ENCODE measurements at regions not wholly inside any gene's neighbourhood (a gene's known extent, or its start where the extent isn't known, plus 50 kb on each side); places are given as distances from the start of the nearest gene placed in this dataset.

DNA sequence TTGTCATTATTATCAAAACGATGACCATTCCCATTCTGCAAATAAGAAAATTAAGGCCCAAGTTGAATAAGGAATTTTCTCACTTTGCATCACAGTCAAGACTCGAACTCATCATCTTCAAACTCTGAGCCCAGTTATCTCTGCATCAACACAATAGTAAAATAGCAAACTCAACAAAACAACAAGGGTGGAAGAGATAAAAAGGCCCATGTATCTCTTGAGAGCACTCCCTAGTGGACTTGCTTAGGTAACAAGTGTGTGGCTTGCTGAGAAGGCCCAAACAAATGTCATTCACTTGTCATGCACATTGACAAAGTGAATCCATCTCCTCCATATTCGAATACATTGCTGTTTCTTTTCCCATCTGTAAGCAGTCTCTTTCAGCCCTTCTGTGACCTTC is 412.0 kb upstream of the MAF start:
- TF ChIP-seq BACH2 (CRISPR knock-in tag; IDR thresholded peaks at IDR 0.05; ENCODE audit: borderline replicate concordance) (no peak), ZFP30 (CRISPR knock-in tag; IDR thresholded peaks at IDR 0.05) (no peak), ZNF8 (CRISPR knock-in tag; IDR thresholded peaks at IDR 0.05) (no peak), TOX (CRISPR knock-in tag; IDR thresholded peaks at IDR 0.05; ENCODE audit: borderline replicate concordance) (no peak), ZNF565 (CRISPR knock-in tag; conservative IDR thresholded peaks at IDR 0.05; ENCODE audit: low read depth) (no peak)
- TF ChIP-seq, protein P1, sequence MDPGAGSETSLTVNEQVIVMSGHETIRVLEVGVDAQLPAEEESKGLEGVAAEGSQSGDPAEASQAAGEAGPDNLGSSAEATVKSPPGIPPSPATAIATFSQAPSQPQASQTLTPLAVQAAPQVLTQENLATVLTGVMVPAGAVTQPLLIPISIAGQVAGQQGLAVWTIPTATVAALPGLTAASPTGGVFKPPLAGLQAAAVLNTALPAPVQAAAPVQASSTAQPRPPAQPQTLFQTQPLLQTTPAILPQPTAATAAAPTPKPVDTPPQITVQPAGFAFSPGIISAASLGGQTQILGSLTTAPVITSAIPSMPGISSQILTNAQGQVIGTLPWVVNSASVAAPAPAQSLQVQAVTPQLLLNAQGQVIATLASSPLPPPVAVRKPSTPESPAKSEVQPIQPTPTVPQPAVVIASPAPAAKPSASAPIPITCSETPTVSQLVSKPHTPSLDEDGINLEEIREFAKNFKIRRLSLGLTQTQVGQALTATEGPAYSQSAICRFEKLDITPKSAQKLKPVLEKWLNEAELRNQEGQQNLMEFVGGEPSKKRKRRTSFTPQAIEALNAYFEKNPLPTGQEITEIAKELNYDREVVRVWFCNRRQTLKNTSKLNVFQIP (CRISPR knock-in tag; IDR thresholded peaks at IDR 0.05; ENCODE audit: borderline replicate concordance, low read depth) = no peak
- TF ChIP-seq, protein P2, sequence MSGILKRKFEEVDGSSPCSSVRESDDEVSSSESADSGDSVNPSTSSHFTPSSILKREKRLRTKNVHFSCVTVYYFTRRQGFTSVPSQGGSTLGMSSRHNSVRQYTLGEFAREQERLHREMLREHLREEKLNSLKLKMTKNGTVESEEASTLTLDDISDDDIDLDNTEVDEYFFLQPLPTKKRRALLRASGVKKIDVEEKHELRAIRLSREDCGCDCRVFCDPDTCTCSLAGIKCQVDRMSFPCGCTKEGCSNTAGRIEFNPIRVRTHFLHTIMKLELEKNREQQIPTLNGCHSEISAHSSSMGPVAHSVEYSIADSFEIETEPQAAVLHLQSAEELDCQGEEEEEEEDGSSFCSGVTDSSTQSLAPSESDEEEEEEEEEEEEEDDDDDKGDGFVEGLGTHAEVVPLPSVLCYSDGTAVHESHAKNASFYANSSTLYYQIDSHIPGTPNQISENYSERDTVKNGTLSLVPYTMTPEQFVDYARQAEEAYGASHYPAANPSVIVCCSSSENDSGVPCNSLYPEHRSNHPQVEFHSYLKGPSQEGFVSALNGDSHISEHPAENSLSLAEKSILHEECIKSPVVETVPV (CRISPR knock-in tag; IDR thresholded peaks at IDR 0.05) = no peak
- no peak for ATAC-seq

DNA sequence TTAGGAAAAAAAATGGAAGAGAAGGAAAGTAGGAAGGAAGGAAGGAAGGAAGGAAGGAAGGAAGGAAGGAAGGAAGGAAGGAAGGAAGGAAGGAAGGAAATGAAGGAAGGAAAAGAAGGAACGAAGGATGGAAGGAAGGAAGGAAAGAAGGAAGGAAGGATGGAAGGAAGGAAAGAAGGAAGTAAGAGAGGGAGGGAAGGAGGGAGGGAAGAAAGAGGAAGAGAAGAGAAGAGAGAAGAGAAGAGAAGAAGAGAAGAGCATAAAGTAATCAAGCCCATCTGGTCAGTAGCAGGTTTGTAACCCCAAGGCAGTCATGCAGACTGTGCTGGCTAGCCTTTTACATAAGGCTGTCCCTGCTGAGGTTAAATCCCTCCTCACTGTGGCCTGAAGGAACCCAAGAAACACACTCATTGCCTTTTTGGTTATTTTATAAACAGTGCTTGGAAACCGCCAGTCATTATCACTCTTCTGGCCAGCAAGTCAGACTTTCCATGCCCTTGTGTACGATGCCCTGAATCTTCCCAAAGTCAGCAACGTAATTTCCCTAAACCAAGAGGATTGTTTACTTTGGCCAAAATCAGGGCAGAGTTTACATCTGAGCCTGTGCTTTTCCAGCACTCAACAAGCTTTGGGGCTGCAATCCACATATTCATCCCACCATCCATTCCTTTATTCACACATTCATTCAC is 409.6 kb upstream of the MAF start:
- no peak for ATAC-seq
- no peak for TF ChIP-seq GLIS3 (CRISPR knock-in tag; IDR thresholded peaks at IDR 0.05)
- no peak for TF ChIP-seq ZNF565 (CRISPR knock-in tag; conservative IDR thresholded peaks at IDR 0.05; ENCODE audit: low read depth)
- TF ChIP-seq ZFP3 (CRISPR knock-in tag; IDR thresholded peaks at IDR 0.05) = no peak
- no peak for TF ChIP-seq SNAI2 (CRISPR knock-in tag; IDR thresholded peaks at IDR 0.05)
- no peak for TF ChIP-seq ISL1 (CRISPR knock-in tag; IDR thresholded peaks at IDR 0.05)
- TF ChIP-seq ZNF70 (CRISPR knock-in tag; IDR thresholded peaks at IDR 0.05) = no peak
- TF ChIP-seq, protein P3, sequence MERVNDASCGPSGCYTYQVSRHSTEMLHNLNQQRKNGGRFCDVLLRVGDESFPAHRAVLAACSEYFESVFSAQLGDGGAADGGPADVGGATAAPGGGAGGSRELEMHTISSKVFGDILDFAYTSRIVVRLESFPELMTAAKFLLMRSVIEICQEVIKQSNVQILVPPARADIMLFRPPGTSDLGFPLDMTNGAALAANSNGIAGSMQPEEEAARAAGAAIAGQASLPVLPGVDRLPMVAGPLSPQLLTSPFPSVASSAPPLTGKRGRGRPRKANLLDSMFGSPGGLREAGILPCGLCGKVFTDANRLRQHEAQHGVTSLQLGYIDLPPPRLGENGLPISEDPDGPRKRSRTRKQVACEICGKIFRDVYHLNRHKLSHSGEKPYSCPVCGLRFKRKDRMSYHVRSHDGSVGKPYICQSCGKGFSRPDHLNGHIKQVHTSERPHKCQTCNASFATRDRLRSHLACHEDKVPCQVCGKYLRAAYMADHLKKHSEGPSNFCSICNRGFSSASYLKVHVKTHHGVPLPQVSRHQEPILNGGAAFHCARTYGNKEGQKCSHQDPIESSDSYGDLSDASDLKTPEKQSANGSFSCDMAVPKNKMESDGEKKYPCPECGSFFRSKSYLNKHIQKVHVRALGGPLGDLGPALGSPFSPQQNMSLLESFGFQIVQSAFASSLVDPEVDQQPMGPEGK (CRISPR knock-in tag; IDR thresholded peaks at IDR 0.05; ENCODE audit: borderline replicate concordance) = no peak
- no peak for TF ChIP-seq ZNF8 (CRISPR knock-in tag; IDR thresholded peaks at IDR 0.05)

DNA sequence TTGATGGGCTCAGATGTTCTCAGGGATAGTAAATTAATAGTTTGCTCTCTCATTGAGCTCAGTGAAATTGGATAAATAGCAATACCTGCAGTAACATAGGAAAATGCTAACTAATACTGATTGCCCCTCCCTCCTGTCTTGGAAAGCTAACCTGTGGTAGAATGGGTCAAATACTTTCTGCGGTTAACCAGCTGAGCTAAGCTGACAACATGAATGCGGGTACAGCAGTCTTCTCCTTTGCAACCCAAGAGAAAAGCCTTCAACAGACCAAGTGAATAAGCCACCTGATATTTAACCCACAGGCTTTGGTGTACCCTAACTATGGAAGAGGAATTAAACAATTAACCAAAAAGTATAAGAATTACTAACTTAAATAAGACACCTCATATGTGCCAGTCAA is 408.3 kb upstream of the MAF start:
- TF ChIP-seq RARB (CRISPR knock-in tag; IDR thresholded peaks at IDR 0.05) (no peak), TOX (CRISPR knock-in tag; IDR thresholded peaks at IDR 0.05; ENCODE audit: borderline replicate concordance) (no peak)

DNA sequence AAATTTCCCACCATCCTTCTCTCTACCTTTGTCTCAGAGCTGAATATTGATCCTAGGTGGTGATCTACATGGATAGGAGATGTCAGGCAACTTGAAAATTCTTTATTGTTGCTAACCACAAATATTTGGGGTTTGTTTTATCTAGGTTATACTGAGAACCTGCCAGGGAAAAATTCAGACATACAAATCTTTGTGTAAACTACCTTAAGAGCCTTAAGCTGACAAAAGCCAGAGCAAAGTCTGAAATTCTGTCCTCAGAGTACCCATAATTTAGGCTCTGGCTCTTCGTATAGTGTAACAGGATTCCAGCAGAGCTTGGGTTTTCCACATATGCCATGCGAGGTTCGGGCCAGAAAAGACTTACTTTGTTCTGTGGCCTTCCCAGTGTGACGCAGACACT is 406.7 kb upstream of the MAF start:
- ATAC-seq = no peak
- TF ChIP-seq TCF4 (CRISPR knock-in tag; IDR thresholded peaks at IDR 0.05; ENCODE audit: borderline replicate concordance) = no peak
- no peak for TF ChIP-seq RARB (CRISPR knock-in tag; IDR thresholded peaks at IDR 0.05)
- TF ChIP-seq, protein P3 (CRISPR knock-in tag; IDR thresholded peaks at IDR 0.05; ENCODE audit: borderline replicate concordance) = no peak
- TF ChIP-seq OSR1 (CRISPR knock-in tag; IDR thresholded peaks at IDR 0.05) = no peak
- TF ChIP-seq ZFP30 (CRISPR knock-in tag; IDR thresholded peaks at IDR 0.05) = no peak
- no peak for TF ChIP-seq ZNF70 (CRISPR knock-in tag; IDR thresholded peaks at IDR 0.05)
- TF ChIP-seq, protein P1 (CRISPR knock-in tag; IDR thresholded peaks at IDR 0.05; ENCODE audit: borderline replicate concordance, low read depth) = no peak
- no peak for TF ChIP-seq SNAI2 (CRISPR knock-in tag; IDR thresholded peaks at IDR 0.05)
- TF ChIP-seq, protein P2 (CRISPR knock-in tag; IDR thresholded peaks at IDR 0.05) = no peak
- TF ChIP-seq ZFP3 (CRISPR knock-in tag; IDR thresholded peaks at IDR 0.05) = no peak
- no peak for TF ChIP-seq BACH2 (CRISPR knock-in tag; IDR thresholded peaks at IDR 0.05; ENCODE audit: borderline replicate concordance)
- TF ChIP-seq, protein P4, sequence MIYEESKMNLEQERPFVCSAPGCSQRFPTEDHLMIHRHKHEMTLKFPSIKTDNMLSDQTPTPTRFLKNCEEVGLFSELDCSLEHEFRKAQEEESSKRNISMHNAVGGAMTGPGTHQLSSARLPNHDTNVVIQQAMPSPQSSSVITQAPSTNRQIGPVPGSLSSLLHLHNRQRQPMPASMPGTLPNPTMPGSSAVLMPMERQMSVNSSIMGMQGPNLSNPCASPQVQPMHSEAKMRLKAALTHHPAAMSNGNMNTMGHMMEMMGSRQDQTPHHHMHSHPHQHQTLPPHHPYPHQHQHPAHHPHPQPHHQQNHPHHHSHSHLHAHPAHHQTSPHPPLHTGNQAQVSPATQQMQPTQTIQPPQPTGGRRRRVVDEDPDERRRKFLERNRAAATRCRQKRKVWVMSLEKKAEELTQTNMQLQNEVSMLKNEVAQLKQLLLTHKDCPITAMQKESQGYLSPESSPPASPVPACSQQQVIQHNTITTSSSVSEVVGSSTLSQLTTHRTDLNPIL (CRISPR knock-in tag; IDR thresholded peaks at IDR 0.05; ENCODE audit: low read depth) = no peak
- no peak for TF ChIP-seq TOX (CRISPR knock-in tag; IDR thresholded peaks at IDR 0.05; ENCODE audit: borderline replicate concordance)
- no peak for TF ChIP-seq GLIS3 (CRISPR knock-in tag; IDR thresholded peaks at IDR 0.05)
- TF ChIP-seq ZNF565 (CRISPR knock-in tag; conservative IDR thresholded peaks at IDR 0.05; ENCODE audit: low read depth) = no peak
- TF ChIP-seq, protein P5, sequence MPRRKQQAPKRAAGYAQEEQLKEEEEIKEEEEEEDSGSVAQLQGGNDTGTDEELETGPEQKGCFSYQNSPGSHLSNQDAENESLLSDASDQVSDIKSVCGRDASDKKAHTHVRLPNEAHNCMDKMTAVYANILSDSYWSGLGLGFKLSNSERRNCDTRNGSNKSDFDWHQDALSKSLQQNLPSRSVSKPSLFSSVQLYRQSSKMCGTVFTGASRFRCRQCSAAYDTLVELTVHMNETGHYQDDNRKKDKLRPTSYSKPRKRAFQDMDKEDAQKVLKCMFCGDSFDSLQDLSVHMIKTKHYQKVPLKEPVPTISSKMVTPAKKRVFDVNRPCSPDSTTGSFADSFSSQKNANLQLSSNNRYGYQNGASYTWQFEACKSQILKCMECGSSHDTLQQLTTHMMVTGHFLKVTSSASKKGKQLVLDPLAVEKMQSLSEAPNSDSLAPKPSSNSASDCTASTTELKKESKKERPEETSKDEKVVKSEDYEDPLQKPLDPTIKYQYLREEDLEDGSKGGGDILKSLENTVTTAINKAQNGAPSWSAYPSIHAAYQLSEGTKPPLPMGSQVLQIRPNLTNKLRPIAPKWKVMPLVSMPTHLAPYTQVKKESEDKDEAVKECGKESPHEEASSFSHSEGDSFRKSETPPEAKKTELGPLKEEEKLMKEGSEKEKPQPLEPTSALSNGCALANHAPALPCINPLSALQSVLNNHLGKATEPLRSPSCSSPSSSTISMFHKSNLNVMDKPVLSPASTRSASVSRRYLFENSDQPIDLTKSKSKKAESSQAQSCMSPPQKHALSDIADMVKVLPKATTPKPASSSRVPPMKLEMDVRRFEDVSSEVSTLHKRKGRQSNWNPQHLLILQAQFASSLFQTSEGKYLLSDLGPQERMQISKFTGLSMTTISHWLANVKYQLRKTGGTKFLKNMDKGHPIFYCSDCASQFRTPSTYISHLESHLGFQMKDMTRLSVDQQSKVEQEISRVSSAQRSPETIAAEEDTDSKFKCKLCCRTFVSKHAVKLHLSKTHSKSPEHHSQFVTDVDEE (CRISPR knock-in tag; IDR thresholded peaks at IDR 0.05) = no peak

More for the DNA sequence above, 408.3 kb upstream of the MAF start:
- no peak for ATAC-seq
